Neural progenitor cell (in vitro differentiated cells): ENCODE measurements at regions not wholly inside any gene's neighbourhood (a gene's known extent, or its start where the extent isn't known, plus 50 kb on each side); places are given as distances from the start of the nearest gene placed in this dataset.

Source experiments
- DNase-seq: peaks from one replicate; pipeline ENCODE4 v3.0.0-alpha.2; 2016; ENCODE audit warnings: low spot score
- H2AFZ ChIP-seq: fragments of 200-600 bp; sonication (generic); replicated peaks from 2 replicates; pipeline ENCODE4 v1.6.1; 2016; ENCODE audit warnings: antibody characterized with exemption
- H3F3A ChIP-seq: fragments of 200-600 bp; sonication (generic); 2 replicates; pipeline ENCODE4 v1.6.1; 2016; ENCODE audit warnings: antibody characterized with exemption, low read depth
- H3K27ac ChIP-seq: fragments of 200-600 bp; sonication (generic); 2 replicates; pipeline ENCODE4 v1.5.1; 2016; ENCODE audit warnings: mild to moderate bottlenecking
- H3K27me3 ChIP-seq: fragments of 200-600 bp; sonication (generic); 2 replicates; pipeline ENCODE4 v1.6.1; 2016; ENCODE audit warnings: mild to moderate bottlenecking, moderate library complexity
- H3K36me3 ChIP-seq: fragments of 200-600 bp; sonication (generic); 2 replicates; pipeline ENCODE4 v1.5.1; 2016
- H3K4me1 ChIP-seq: fragments of 200-600 bp; sonication (generic); 2 replicates; pipeline ENCODE4 v1.6.1; 2016; ENCODE audit warnings: mixed run types
- H3K4me2 ChIP-seq: fragments of 200-600 bp; sonication (generic); 2 replicates; pipeline ENCODE4 v1.6.1; 2016
- H3K4me3 ChIP-seq: fragments of 200-600 bp; sonication (generic); 2 replicates; pipeline ENCODE4 v1.5.1; 2016
- H3K79me2 ChIP-seq: fragments of 200-600 bp; sonication (generic); 2 replicates; pipeline ENCODE4 v1.6.1; 2016; ENCODE audit warnings: low read depth
- H3K9ac ChIP-seq: fragments of 200-600 bp; sonication (generic); 2 replicates; pipeline ENCODE4 v1.6.1; 2016
- H3K9me3 ChIP-seq: fragments of 200-600 bp; sonication (generic); 2 replicates; pipeline ENCODE4 v1.5.1; 2016; ENCODE audit warnings: low read depth
- H4K20me1 ChIP-seq: fragments of 200-600 bp; sonication (generic); 2 replicates; pipeline ENCODE4 v1.6.1; 2016; ENCODE audit warnings: low read depth
- H3K27ac Mint-ChIP-seq: 3 replicates; pipeline ENCODE4 v1.8.0; 2021; ENCODE audit warnings: mixed read lengths
- H3K27me3 Mint-ChIP-seq: 2 replicates; pipeline ENCODE4 v1.8.0; 2022; ENCODE audit warnings: low read depth, mild to moderate bottlenecking, inconsistent platforms, moderate library complexity, mixed read lengths; ENCODE audit not compliant: insufficient read depth
- H3K36me3 Mint-ChIP-seq: 3 replicates; pipeline ENCODE4 v1.8.0; 2021; ENCODE audit warnings: mixed read lengths
- H3K4me1 Mint-ChIP-seq: 3 replicates; pipeline ENCODE4 v1.8.0; 2021; ENCODE audit warnings: mixed read lengths
- H3K4me3 Mint-ChIP-seq: 3 replicates; pipeline ENCODE4 v1.8.0; 2021; ENCODE audit warnings: mild to moderate bottlenecking, moderate library complexity, mixed read lengths
- H3K9me3 Mint-ChIP-seq: 3 replicates; pipeline ENCODE4 v1.8.0; 2020; ENCODE audit warnings: mixed read lengths
- EZH2 ChIP-seq: fragments of 200-600 bp; sonication (generic); IDR thresholded peaks from 2 replicates; pipeline ENCODE4 v1.6.1; 2017; ENCODE audit warnings: antibody characterized with exemption, mild to moderate bottlenecking, moderate library complexity
- EZH2phosphoT487 ChIP-seq: fragments of 200-600 bp; sonication (generic); IDR thresholded peaks from 2 replicates; pipeline ENCODE4 v1.6.1; 2017; ENCODE audit warnings: antibody characterized with exemption
- TF ChIP-seq, protein P1 (sequence below): fragments of 200-600 bp; sonication (generic); IDR thresholded peaks from 2 replicates; pipeline ENCODE4 v1.5.1; 2017; ENCODE audit warnings: antibody characterized with exemption, mild to moderate bottlenecking

DNA sequence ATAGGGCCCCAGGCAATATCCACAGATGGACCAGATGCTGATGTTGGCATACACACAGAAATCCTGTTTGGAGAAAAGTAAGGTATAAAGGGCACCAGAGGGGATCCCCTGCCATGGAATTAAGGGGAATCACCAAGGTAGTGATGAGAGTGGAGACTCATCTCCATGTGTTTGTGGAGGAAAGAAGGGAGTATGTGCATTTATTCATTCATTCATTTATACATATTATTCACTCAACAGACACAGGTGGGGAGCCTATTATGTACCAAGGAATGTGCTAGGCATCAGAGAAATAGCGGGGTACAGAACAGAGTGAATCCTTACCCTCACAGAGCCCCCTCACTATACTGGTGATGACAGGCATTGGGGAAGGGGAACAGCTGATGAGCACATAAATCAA, 116.8 kb upstream of the IL12B start:
- H3K9me3 Mint-ChIP-seq = no peaks in the 10 kb centered on the region

DNA sequence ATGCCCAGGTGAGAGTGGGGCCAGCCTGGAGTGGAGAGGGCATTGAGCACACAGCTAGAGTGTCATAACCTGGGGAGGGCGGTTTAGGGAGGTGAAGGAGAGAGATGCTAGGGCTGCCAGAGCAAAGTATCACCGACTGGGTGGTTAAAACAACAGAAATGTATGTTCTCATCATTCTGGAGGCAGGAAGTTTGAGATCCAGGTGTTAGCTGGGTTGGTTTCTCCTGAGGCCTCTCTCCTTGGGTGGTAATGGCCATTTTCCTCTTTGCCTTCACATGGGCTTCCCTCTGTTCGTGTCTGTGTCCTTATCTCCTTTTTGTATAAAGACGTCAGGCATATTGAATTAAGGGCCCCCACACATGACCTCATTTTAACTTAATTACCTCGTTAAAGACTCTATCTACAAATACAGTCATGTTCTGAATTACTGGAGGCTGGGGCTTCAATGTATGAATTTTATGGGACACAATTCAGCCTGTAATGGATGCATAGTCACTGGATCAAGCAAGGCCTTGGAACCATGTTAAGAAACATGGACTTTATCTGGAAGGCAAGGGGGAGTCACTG, 118.6 kb upstream of the IL12B start:
- Histone ChIP-seq H3K4me3 (no peak overlapping the region), H2AFZ (no peak overlapping the region), H3K27me3 (no peaks in the 10 kb centered on the region), H3K79me2 (no peaks in the 10 kb centered on the region), H3K9ac (no peak overlapping the region), H3K4me1 (no peaks in the 10 kb centered on the region), H3K9me3 (no peaks in the 10 kb centered on the region), H4K20me1 (no peaks in the 10 kb centered on the region), H3F3A (no peaks in the 10 kb centered on the region), H3K36me3 (no peaks in the 10 kb centered on the region), H3K4me2 (no peak overlapping the region), H3K27ac (no peak overlapping the region)
- Mint-ChIP-seq H3K27ac (peak overlapping the region; percentile 38), H3K4me3 (no peak overlapping the region), H3K4me1 (peaks cover 2% of the 10 kb centered on the region), H3K9me3 (no peaks in the 10 kb centered on the region), H3K27me3 (peaks cover 9% of the 10 kb centered on the region), H3K36me3 (no peaks in the 10 kb centered on the region)
- no peak for DNase-seq
- TF ChIP-seq, protein P1, sequence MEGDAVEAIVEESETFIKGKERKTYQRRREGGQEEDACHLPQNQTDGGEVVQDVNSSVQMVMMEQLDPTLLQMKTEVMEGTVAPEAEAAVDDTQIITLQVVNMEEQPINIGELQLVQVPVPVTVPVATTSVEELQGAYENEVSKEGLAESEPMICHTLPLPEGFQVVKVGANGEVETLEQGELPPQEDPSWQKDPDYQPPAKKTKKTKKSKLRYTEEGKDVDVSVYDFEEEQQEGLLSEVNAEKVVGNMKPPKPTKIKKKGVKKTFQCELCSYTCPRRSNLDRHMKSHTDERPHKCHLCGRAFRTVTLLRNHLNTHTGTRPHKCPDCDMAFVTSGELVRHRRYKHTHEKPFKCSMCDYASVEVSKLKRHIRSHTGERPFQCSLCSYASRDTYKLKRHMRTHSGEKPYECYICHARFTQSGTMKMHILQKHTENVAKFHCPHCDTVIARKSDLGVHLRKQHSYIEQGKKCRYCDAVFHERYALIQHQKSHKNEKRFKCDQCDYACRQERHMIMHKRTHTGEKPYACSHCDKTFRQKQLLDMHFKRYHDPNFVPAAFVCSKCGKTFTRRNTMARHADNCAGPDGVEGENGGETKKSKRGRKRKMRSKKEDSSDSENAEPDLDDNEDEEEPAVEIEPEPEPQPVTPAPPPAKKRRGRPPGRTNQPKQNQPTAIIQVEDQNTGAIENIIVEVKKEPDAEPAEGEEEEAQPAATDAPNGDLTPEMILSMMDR = no peak

More for the DNA sequence above, 116.8 kb upstream of the IL12B start:
- Histone ChIP-seq H3K27me3 (no peaks in the 10 kb centered on the region), H3K9ac (no peak overlapping the region), H3K9me3 (no peaks in the 10 kb centered on the region), H3K4me1 (peaks cover 7% of the 10 kb centered on the region), H3K27ac (no peak overlapping the region), H3K4me3 (no peak overlapping the region), H3K36me3 (no peaks in the 10 kb centered on the region), H3K79me2 (no peaks in the 10 kb centered on the region), H2AFZ (no peak overlapping the region), H3F3A (peaks cover 6% of the 10 kb centered on the region), H4K20me1 (no peaks in the 10 kb centered on the region), H3K4me2 (no peak overlapping the region)
- H3K4me1 Mint-ChIP-seq = peaks cover 4% of the 10 kb centered on the region
- TF ChIP-seq, protein P1 = no peak
- TF ChIP-seq EZH2phosphoT487 (no peak), EZH2 (no peak)
- H3K27me3 Mint-ChIP-seq = peaks cover 6% of the 10 kb centered on the region
- no peak overlapping the region for H3K27ac Mint-ChIP-seq
- no peak for DNase-seq
- H3K4me3 Mint-ChIP-seq = no peak overlapping the region
- no peaks in the 10 kb centered on the region for H3K36me3 Mint-ChIP-seq

DNA sequence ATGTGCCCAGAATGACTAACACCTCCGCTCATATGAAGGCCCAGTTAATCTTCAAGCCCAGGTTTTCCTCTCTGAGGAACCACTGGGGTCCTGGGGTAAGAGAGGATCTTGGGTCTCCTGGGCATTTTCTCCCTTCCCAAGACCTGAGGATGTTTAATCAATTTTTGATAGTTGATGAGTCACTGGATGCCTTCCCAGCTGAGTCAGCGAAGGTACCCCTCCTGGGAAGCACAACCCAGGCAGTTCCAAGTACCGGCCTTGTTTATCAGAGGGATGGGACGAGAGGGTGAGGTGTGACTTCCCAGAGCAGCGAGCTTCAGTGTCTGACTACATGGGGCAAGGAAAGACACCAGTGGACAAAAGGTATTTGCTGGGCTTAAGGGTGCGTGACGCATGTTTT, 119.6 kb upstream of the IL12B start:
- Mint-ChIP-seq H3K4me3 (no peak overlapping the region), H3K36me3 (no peaks in the 10 kb centered on the region), H3K4me1 (no peaks in the 10 kb centered on the region), H3K27ac (no peak overlapping the region), H3K27me3 (peaks cover 10% of the 10 kb centered on the region), H3K9me3 (no peaks in the 10 kb centered on the region)
- Histone ChIP-seq H3K4me3 (no peak overlapping the region), H3K9ac (no peak overlapping the region), H3K9me3 (no peaks in the 10 kb centered on the region), H3F3A (no peaks in the 10 kb centered on the region), H3K4me2 (no peak overlapping the region), H3K4me1 (no peaks in the 10 kb centered on the region), H2AFZ (no peak overlapping the region), H4K20me1 (no peaks in the 10 kb centered on the region), H3K36me3 (no peaks in the 10 kb centered on the region), H3K79me2 (no peaks in the 10 kb centered on the region), H3K27me3 (no peaks in the 10 kb centered on the region), H3K27ac (no peak overlapping the region)
- TF ChIP-seq EZH2phosphoT487 = no peak
- no peak for TF ChIP-seq EZH2
- TF ChIP-seq, protein P1 = no peak
- DNase-seq = no peak
